ENCODE measurements at regions not wholly inside any gene's neighbourhood (a gene's known extent, or its start where the extent isn't known, plus 50 kb on each side); places are given as distances from the start of the nearest gene placed in this dataset.
"Not testable (repeated sequence)": the region's sequence is repeated elsewhere in the genome, so short reads cannot be mapped to it uniquely, and the experiment has no call there.

DNA sequence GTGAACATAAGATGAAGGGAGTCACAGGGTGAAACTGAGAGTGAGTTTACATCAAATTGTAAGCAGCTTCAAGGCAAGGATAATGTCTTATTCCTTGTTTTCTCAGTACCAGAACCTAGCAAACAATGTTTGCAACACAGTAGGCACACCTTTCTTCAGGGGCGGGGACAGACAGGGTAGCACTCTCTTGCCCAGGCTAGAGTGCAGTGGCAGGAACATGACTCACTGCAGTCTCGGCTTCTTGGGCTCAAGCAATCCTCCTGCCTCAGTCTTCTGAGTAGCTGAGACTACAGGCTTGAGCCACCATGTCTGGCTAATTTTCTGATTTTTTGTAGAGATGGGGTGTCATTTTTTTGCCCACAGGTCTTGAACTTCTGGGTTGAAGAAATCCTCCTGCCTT lies 299.8 kb downstream of the CD83 start:
- DNase-seq (ENCODE audit: low spot score) = no peak
- no peak for ATAC-seq
- CTCF ChIA-PET (ENCODE audit: low intra/inter-chr PET ratio, low total read pairs) = no interaction called here

DNA sequence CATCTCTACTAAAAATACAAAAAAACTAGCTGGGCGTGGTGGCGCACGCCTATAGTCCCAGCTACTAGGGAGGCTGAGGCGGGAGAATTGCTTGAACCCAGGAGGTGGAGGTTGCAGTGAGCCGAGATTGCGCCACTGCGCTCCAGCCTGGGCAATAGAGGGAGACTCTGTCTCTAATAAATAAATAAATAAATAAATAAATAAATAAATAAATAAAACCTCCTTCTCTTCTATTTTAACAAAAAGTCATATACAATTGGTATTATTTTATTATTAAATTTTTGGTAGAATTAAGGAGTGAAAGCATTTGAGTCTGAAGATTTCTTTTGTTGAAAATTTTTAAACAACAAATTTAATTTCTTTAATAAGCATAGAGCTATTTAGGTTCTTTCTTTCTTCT lies 301.7 kb downstream of the CD83 start:
- H3K36me3 ChIP-seq (replicated peaks in 1 of 2; ENCODE audit: control insufficient read depth in 1 of 2, insufficient read depth in 2 of 2, low read length in 2 of 2); CTCF ChIA-PET (ENCODE audit: low intra/inter-chr PET ratio, low total read pairs); H3K4me1 ChIP-seq (ENCODE audit: insufficient read depth, low read length); DNase-seq (ENCODE audit: low spot score); H2AFZ ChIP-seq (ENCODE audit: low read length); ATAC-seq; POLR2A ChIA-PET; H3K9ac ChIP-seq (ENCODE audit: insufficient read depth, low read depth, low read length); BruUV-seq (replicated peaks); FAIRE-seq; H3K9me3 ChIP-seq (ENCODE audit: low read length); in situ Hi-C loops (cut with HindIII; ENCODE audit: extremely low pct_ligation_motif_present, low pct_unique_long_range_greater_than_20kb); H3K27me3 ChIP-seq (ENCODE audit: control insufficient read depth in 1 of 2, insufficient read depth in 2 of 2, low read length in 2 of 2); H3K27ac ChIP-seq (ENCODE audit: extremely low read length, insufficient read depth, low read length); H4K20me1 ChIP-seq (ENCODE audit: insufficient read depth, low read length); H3K79me2 ChIP-seq (ENCODE audit: insufficient read depth, low read length); H3K4me2 ChIP-seq (ENCODE audit: low read depth, low read length); intact Hi-C loops (cut with micrococcal nuclease; ENCODE audit: unreplicated experiment); H3K4me3 ChIP-seq (replicated peaks in 1 of 3; ENCODE audit: insufficient read depth in 1 of 3, low read depth in 2 of 3, low read length in 3 of 3): not testable (repeated sequence)
- WGBS (ENCODE audit: low lambda C conversion rate) = 75% methylated on average over 7 of the region's 7 CpGs

More for the DNA sequence above, 299.8 kb downstream of the CD83 start:
- no peak for FAIRE-seq
- intact Hi-C loops (cut with micrococcal nuclease; ENCODE audit: unreplicated experiment) (no loop called here), in situ Hi-C loops (cut with HindIII; ENCODE audit: extremely low pct_ligation_motif_present, low pct_unique_long_range_greater_than_20kb) (no loop called here)
- Histone ChIP-seq H3K79me2 (ENCODE audit: insufficient read depth, low read length) (no peaks in the 10 kb centered on the region), H3K4me3 (replicated peaks in 1 of 3; ENCODE audit: insufficient read depth in 1 of 3, low read depth in 2 of 3, low read length in 3 of 3) (no peak overlapping the region), H3K27me3 (ENCODE audit: control insufficient read depth in 1 of 2, insufficient read depth in 2 of 2, low read length in 2 of 2) (no peaks in the 10 kb centered on the region), H3K9ac (ENCODE audit: insufficient read depth, low read depth, low read length) (no peak overlapping the region), H3K36me3 (replicated peaks in 1 of 2; ENCODE audit: control insufficient read depth in 1 of 2, insufficient read depth in 2 of 2, low read length in 2 of 2) (no peaks in the 10 kb centered on the region), H4K20me1 (ENCODE audit: insufficient read depth, low read length) (no peaks in the 10 kb centered on the region), H2AFZ (ENCODE audit: low read length) (no peak overlapping the region), H3K4me1 (ENCODE audit: insufficient read depth, low read length) (no peaks in the 10 kb centered on the region), H3K9me3 (ENCODE audit: low read length) (no peaks in the 10 kb centered on the region), H3K4me2 (ENCODE audit: low read depth, low read length) (no peak overlapping the region), H3K27ac (ENCODE audit: extremely low read length, insufficient read depth, low read length) (no peak overlapping the region)
- BruUV-seq (replicated peaks) = no TSS peak
- POLR2A ChIA-PET = no interaction called here
- 0% methylated on average over 1 of the region's 2 CpGs for WGBS (ENCODE audit: low lambda C conversion rate)
- no peak for TF ChIP-seq KAT2B (IDR thresholded peaks at IDR 0.05; ENCODE audit: borderline replicate concordance, low read depth, low read length)

DNA sequence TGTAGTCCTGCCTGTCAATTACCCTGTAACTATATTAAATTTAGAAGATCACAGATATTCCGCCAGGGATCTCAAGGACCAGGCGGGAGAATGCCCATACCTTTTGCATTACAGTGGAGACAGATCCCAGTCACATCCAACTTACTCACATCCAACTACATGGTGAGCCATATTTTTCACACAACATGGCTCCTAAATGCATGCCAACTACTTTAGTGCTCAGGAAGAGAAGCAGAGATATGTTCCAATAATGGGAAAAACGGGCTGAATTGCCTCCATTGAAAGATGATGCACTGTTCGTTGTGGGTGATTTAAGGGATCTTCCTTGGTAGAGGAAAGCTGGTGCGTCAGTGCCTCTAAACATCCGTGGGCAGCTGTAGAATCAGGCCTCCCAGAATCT lies 304.5 kb downstream of the CD83 start:
- Histone ChIP-seq H3K4me1 (ENCODE audit: insufficient read depth, low read length) (no peaks in the 10 kb centered on the region), H3K4me2 (ENCODE audit: low read depth, low read length) (no peak overlapping the region), H3K9me3 (ENCODE audit: low read length) (no peaks in the 10 kb centered on the region), H3K9ac (ENCODE audit: insufficient read depth, low read depth, low read length) (no peak overlapping the region), H3K27ac (ENCODE audit: extremely low read length, insufficient read depth, low read length) (no peak overlapping the region), H4K20me1 (ENCODE audit: insufficient read depth, low read length) (no peaks in the 10 kb centered on the region), H3K27me3 (ENCODE audit: control insufficient read depth in 1 of 2, insufficient read depth in 2 of 2, low read length in 2 of 2) (no peaks in the 10 kb centered on the region), H2AFZ (ENCODE audit: low read length) (no peak overlapping the region), H3K36me3 (replicated peaks in 1 of 2; ENCODE audit: control insufficient read depth in 1 of 2, insufficient read depth in 2 of 2, low read length in 2 of 2) (no peaks in the 10 kb centered on the region), H3K4me3 (replicated peaks in 1 of 3; ENCODE audit: insufficient read depth in 1 of 3, low read depth in 2 of 3, low read length in 3 of 3) (no peak overlapping the region), H3K79me2 (ENCODE audit: insufficient read depth, low read length) (no peaks in the 10 kb centered on the region)
- FAIRE-seq (no peak), DNase-seq (ENCODE audit: low spot score) (no peak), ATAC-seq (no peak)
- POLR2A ChIA-PET = no interaction called here
- CTCF ChIA-PET (ENCODE audit: low intra/inter-chr PET ratio, low total read pairs) = no interaction called here
- TF ChIP-seq NFE2 (CRISPR knock-in tag; IDR thresholded peaks at IDR 0.05) = no peak
- TF ChIP-seq ZSCAN21 (CRISPR knock-in tag; IDR thresholded peaks at IDR 0.05; ENCODE audit: borderline replicate concordance) = no peak
- TF ChIP-seq MAF1 (CRISPR knock-in tag; IDR thresholded peaks at IDR 0.05; ENCODE audit: borderline replicate concordance) = no peak
- TF ChIP-seq ZNF883 (CRISPR knock-in tag; IDR thresholded peaks at IDR 0.05; ENCODE audit: not compliant biosample characterization) = no peak
- TF ChIP-seq HNF4G (IDR thresholded peaks at IDR 0.05; ENCODE audit: borderline replicate concordance, low read depth, low read length) = no peak
- TF ChIP-seq HNF4G (CRISPR knock-in tag; IDR thresholded peaks at IDR 0.05; ENCODE audit: borderline replicate concordance, low read depth) = no peak
- no TSS peak for BruUV-seq (replicated peaks)
- 42% methylated on average over 6 of the region's 6 CpGs for WGBS (ENCODE audit: low lambda C conversion rate)
- in situ Hi-C loops (cut with HindIII; ENCODE audit: extremely low pct_ligation_motif_present, low pct_unique_long_range_greater_than_20kb) (no loop called here), intact Hi-C loops (cut with micrococcal nuclease; ENCODE audit: unreplicated experiment) (no loop called here)

Data from HepG2 (cell line).